Esophagus squamous epithelium (tissue), 5 donors: ENCODE measurements at regions not wholly inside any gene's neighbourhood (a gene's known extent, or its start where the extent isn't known, plus 50 kb on each side); places are given as distances from the start of the nearest gene placed in this dataset.

Experiments used
- DNase-seq: peaks from one replicate; lab custom pipeline; 2025; lab: John Stamatoyannopoulos, UW
- H3K27ac ChIP-seq, 4 donors: fragments of 200-600 bp; sonication (generic); one replicate each; pipeline ENCODE4 v1.5.1; 2016 to 2019; ENCODE audit warnings: mild to moderate bottlenecking in 1 of 4
- H3K27me3 ChIP-seq, 4 donors: fragments of 200-600 bp; sonication (generic); 1 replicate in 3 of 4; 2 replicates in 1 of 4; pipeline versions ENCODE4 v1.5.1 to v1.6.0; 2017 to 2021; ENCODE audit warnings: antibody characterized with exemption in 1 of 4
- H3K36me3 ChIP-seq, 3 donors: fragments of 200-600 bp; sonication (generic); one replicate each; pipeline ENCODE4 v1.5.1; 2016 to 2019
- H3K4me1 ChIP-seq, 3 donors: fragments of 200-600 bp; sonication (generic); one replicate each; pipeline ENCODE4 v1.5.1; 2017 to 2019
- H3K4me3 ChIP-seq, 4 donors: fragments of 200-600 bp; sonication (generic); 1 replicate in 3 of 4; 2 replicates in 1 of 4; pipeline ENCODE4 v1.5.1; 2016 to 2019; ENCODE audit warnings: mild to moderate bottlenecking in 2 of 4, moderate library complexity in 1 of 4
- H3K9me3 ChIP-seq, 3 donors: fragments of 200-600 bp; sonication (generic); one replicate each; pipeline ENCODE4 v1.5.1; 2016 to 2019
- POLR2A ChIP-seq, 4 donors: fragments of 450-650 bp; IDR thresholded peaks; one replicate each; pipeline ENCODE4 v1.6.1; 2017; ENCODE audit warnings: antibody characterized with exemption in 4 of 4, mild to moderate bottlenecking in 4 of 4, moderate library complexity in 3 of 4
- WGBS, 2 donors: methylation state at CpG; one replicate each; pipeline ENCODE4 v1.1.5; 2018; 5-methylcytosine and 5-hydroxymethylcytosine counted together
- intact Hi-C: fragments of 100-400 bp; cut with DNase I; formaldehyde crosslinking; loops from one replicate; pipeline ENCODE4 v1.15.0; 2022
- TF ChIP-seq, protein P1 (sequence below), 6 experiments: fragments of 450-650 bp in 4 of 6; fragments of 200-600 bp in 2 of 6; sonication (generic) in 2 of 6; IDR thresholded peaks; one replicate each; pipeline ENCODE4 v1.5.1; 2016 to 2019; ENCODE audit warnings: antibody characterized with exemption in 6 of 6, mild to moderate bottlenecking in 4 of 6, moderate library complexity in 4 of 6
- donor health status: DM: yes; HTN: yes; CAD: no.

DNA sequence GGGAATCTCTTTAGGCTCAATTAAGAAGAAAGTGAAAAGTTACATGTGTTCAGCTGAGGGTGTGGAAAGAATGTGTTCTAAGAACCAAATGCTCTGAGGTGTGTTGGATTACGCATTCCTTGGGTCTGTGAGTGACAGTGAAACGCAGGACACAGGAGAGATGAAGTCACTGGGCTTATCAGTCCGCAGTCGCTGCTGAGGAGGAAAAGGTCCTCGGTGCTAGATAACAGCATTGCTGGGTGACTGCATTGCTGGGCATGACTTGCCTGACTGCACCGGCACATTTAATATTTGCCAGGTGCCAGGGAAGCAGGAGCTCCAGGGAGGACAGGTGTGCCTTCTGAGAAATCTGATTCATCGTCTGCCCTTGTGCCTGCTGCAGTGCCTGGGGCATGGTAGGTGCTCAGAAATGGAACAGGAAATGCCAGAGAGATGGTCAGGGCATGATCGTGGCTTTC, 64.4 kb upstream of the FZD10 start:
- no peak for DNase-seq
- intact Hi-C loops: no loop called here
- peaks cover 0 to 38% (median 3%) of the 10 kb centered on the region in 3 donors for H3K4me1 ChIP-seq
- no peaks in the 10 kb centered on the region for H3K36me3 ChIP-seq
- peak overlapping the region; percentile 37 to 79 (median 74) for H3K27ac ChIP-seq
- TF ChIP-seq, protein P1, sequence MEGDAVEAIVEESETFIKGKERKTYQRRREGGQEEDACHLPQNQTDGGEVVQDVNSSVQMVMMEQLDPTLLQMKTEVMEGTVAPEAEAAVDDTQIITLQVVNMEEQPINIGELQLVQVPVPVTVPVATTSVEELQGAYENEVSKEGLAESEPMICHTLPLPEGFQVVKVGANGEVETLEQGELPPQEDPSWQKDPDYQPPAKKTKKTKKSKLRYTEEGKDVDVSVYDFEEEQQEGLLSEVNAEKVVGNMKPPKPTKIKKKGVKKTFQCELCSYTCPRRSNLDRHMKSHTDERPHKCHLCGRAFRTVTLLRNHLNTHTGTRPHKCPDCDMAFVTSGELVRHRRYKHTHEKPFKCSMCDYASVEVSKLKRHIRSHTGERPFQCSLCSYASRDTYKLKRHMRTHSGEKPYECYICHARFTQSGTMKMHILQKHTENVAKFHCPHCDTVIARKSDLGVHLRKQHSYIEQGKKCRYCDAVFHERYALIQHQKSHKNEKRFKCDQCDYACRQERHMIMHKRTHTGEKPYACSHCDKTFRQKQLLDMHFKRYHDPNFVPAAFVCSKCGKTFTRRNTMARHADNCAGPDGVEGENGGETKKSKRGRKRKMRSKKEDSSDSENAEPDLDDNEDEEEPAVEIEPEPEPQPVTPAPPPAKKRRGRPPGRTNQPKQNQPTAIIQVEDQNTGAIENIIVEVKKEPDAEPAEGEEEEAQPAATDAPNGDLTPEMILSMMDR (IDR thresholded peaks at IDR 0.05): no peak
- no peak for TF ChIP-seq POLR2A (IDR thresholded peaks at IDR 0.05)
- 32 to 54% methylated on average over 8 of the region's 8 CpGs for WGBS, 2 donors
- H3K27me3 ChIP-seq: no peaks in the 10 kb centered on the region
- H3K9me3 ChIP-seq: no peaks in the 10 kb centered on the region
- no peak overlapping the region for H3K4me3 ChIP-seq

- DNase-seq: no peak
Measured at GRCh38 chr12:130098301-130099005, 63.8 kb upstream of the FZD10 start.

DNA sequence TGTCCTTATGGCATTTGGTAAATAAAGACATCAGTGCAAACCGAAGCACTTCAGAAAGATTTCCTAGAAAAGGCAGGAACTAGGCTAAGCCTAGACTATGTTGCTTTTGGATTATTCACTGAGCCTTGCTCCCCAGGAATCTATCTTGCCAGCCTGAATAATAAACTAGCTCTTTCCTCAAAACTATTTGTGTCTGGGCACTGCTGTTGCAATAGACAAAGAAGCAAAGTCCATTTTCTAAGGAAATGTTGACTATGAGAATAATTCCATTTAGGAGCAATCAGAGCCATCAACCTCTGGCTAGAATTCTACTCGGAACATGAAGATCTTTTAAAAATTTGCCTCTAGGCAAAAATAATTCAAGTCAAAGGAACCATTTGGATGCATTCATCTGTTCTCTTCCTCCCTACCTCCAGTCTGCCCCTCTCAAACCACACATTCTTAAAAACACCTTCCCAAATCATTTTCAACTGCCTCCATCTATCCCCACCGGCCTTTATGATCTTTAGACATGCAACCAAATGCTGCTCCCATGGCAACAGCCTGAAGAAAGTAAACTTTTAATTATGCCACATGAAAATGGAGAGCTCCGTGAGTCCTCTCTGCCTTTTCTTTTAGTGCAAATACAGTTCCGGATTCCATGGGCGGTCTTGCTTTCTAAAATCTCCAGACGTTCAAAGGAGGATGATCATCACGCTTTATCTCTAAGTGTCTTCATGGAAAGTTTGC, 61.5 kb upstream of the FZD10 start:
- no peaks in the 10 kb centered on the region for H3K36me3 ChIP-seq
- peaks cover 0 to 7% (median 1%) of the 10 kb centered on the region in 4 donors for H3K27me3 ChIP-seq
- H3K4me3 ChIP-seq: no peak overlapping the region
- intact Hi-C loops: no loop called here
- H3K27ac ChIP-seq: peak overlapping the region in 3 of 4 donors; percentile 17 to 19 (median 17)
- no peaks in the 10 kb centered on the region for H3K9me3 ChIP-seq
- no peak for TF ChIP-seq POLR2A (IDR thresholded peaks at IDR 0.05)
- TF ChIP-seq, protein P1 (IDR thresholded peaks at IDR 0.05): no peak
- H3K4me1 ChIP-seq: peaks cover 0 to 56% (median 8%) of the 10 kb centered on the region in 3 donors
- WGBS, 2 donors: 50 to 59% methylated on average over 8 of the region's 8 CpGs
- no peak for DNase-seq

More at GRCh38 chr12:130098301-130099005, 63.8 kb upstream of the FZD10 start:
- Histone ChIP-seq H3K27me3 (no peaks in the 10 kb centered on the region), H3K9me3 (no peaks in the 10 kb centered on the region), H3K27ac (peak overlapping the region; percentile 37 to 79 (median 74)), H3K4me3 (no peak overlapping the region), H3K36me3 (no peaks in the 10 kb centered on the region), H3K4me1 (peaks cover 0 to 38% (median 3%) of the 10 kb centered on the region in 3 donors)
- WGBS, 2 donors: 77 to 91% methylated on average over 5 to 8 of the region's 11 CpGs
- TF ChIP-seq POLR2A (IDR thresholded peaks at IDR 0.05): no peak
- TF ChIP-seq, protein P1 (IDR thresholded peaks at IDR 0.05): no peak
- intact Hi-C loops: no loop called here

GRCh38 chr12:130101370-130101769, 60.9 kb upstream of the FZD10 start:
- Histone ChIP-seq H3K27me3 (peaks cover 0 to 7% (median 1%) of the 10 kb centered on the region in 4 donors), H3K4me1 (peaks cover 0 to 57% (median 8%) of the 10 kb centered on the region in 3 donors), H3K27ac (peak overlapping the region in 2 of 4 donors; percentile 17), H3K36me3 (no peaks in the 10 kb centered on the region), H3K9me3 (no peaks in the 10 kb centered on the region), H3K4me3 (no peak overlapping the region)
- no peak for DNase-seq
- TF ChIP-seq, protein P1 (IDR thresholded peaks at IDR 0.05): no peak
- TF ChIP-seq POLR2A (IDR thresholded peaks at IDR 0.05): no peak
- intact Hi-C loops: no loop called here
- WGBS, 2 donors: 43 to 49% methylated on average over 7 of the region's 7 CpGs

DNA sequence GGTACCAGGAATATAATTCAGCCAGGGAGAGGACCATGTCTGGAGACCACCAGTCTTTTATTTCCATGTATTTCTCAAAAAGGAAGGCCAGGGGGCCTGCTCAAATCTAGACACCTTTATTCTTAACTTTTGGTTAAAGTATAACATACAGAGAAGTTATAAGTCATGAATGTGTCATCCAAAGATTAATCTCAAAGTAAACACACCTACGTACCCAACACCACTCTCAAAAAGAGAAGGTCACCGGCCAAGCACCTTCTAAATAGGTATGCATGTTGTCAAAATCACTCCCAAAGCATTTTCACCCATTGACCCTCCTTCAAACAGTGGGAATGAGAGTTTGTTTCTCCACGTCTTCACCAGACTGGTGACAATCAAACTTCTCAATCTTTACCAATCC, 60.0 kb upstream of the FZD10 start:
- H3K4me1 ChIP-seq: peaks cover 0 to 52% (median 7%) of the 10 kb centered on the region in 3 donors
- no peak overlapping the region for H3K27ac ChIP-seq
- peaks cover 0 to 7% (median 1%) of the 10 kb centered on the region in 4 donors for H3K27me3 ChIP-seq
- DNase-seq: no peak
- WGBS, 2 donors: 39 to 46% methylated on average over 3 of the region's 3 CpGs
- no peaks in the 10 kb centered on the region for H3K9me3 ChIP-seq
- H3K36me3 ChIP-seq: no peaks in the 10 kb centered on the region
- intact Hi-C loops: no loop called here
- H3K4me3 ChIP-seq: no peak overlapping the region
- TF ChIP-seq, protein P1 (IDR thresholded peaks at IDR 0.05): no peak
- no peak for TF ChIP-seq POLR2A (IDR thresholded peaks at IDR 0.05)
